ENCODE measurements at regions not wholly inside any gene's neighbourhood (a gene's known extent, or its start where the extent isn't known, plus 50 kb on each side); places are given as distances from the start of the nearest gene placed in this dataset.

GRCh38 chr3:135514060-135514448 is 451.5 kb upstream of the PPP2R3A start:
- no peak for TF ChIP-seq CTCF (IDR thresholded peaks at IDR 0.05 in 8 of 11, conservative IDR thresholded peaks at IDR 0.05 in 3 of 11)
- TF ChIP-seq POLR2A (IDR thresholded peaks at IDR 0.05), result no peak

Data from spleen (tissue), 7 donors.